GM23338 (cell line): ENCODE measurements at regions not wholly inside any gene's neighbourhood (a gene's known extent, or its start where the extent isn't known, plus 50 kb on each side); places are given as distances from the start of the nearest gene placed in this dataset.

Experiments used
- ATAC-seq: fragments of 200-7000 bp; cut with Tn5 transposase; 3 replicates; pipeline ENCODE4 v1.9.1; 2020
- DNase-seq: peaks from one replicate; pipeline ENCODE4 v3.0.0-alpha.2; 2015; ENCODE audit warnings: low spot score
- H2AFZ ChIP-seq: fragments of 200-600 bp; sonication (generic); 2 replicates; pipeline ENCODE4 v1.8.0; 2016; ENCODE audit warnings: antibody characterized with exemption, mild to moderate bottlenecking, moderate library complexity
- H3F3A ChIP-seq: fragments of 200-600 bp; sonication (generic); replicated peaks from 2 replicates; pipeline ENCODE4 v1.8.0; 2017; ENCODE audit warnings: antibody characterized with exemption, mixed run types, low read depth
- H3K27ac ChIP-seq: fragments of 200-600 bp; sonication (generic); 2 replicates; pipeline ENCODE4 v1.6.1; 2016; ENCODE audit warnings: low read depth
- H3K27me3 ChIP-seq: fragments of 200-600 bp; sonication (generic); 2 replicates; pipeline ENCODE4 v1.8.0; 2016; ENCODE audit warnings: mild to moderate bottlenecking, mixed run types, moderate library complexity; ENCODE audit not compliant: insufficient read depth
- H3K36me3 ChIP-seq: fragments of 200-600 bp; sonication (generic); 2 replicates; pipeline ENCODE4 v1.8.0; 2016; ENCODE audit warnings: mild to moderate bottlenecking; ENCODE audit not compliant: insufficient read depth
- H3K4me1 ChIP-seq: fragments of 200-600 bp; sonication (generic); 2 replicates; pipeline ENCODE4 v1.8.0; 2016; ENCODE audit warnings: mild to moderate bottlenecking, moderate library complexity; ENCODE audit not compliant: insufficient read depth
- H3K4me2 ChIP-seq: fragments of 200-600 bp; sonication (generic); 2 replicates; pipeline ENCODE4 v1.7.1; 2017; ENCODE audit warnings: mixed run types
- H3K4me3 ChIP-seq: fragments of 200-600 bp; sonication (generic); 2 replicates; pipeline ENCODE4 v1.6.1; 2016; ENCODE audit warnings: mixed run types
- H3K79me2 ChIP-seq: fragments of 200-600 bp; sonication (generic); replicated peaks from 2 replicates; pipeline ENCODE4 v1.8.0; 2017; ENCODE audit warnings: mild to moderate bottlenecking; ENCODE audit not compliant: insufficient read depth
- H3K9me2 ChIP-seq: fragments of 200-600 bp; sonication (generic); 2 replicates; pipeline ENCODE4 v1.8.0; 2017; ENCODE audit not compliant: insufficient read depth
- H4K20me1 ChIP-seq: fragments of 200-600 bp; sonication (generic); replicated peaks from 2 replicates; pipeline ENCODE4 v1.8.0; 2017; ENCODE audit warnings: mild to moderate bottlenecking; ENCODE audit not compliant: insufficient read depth
- H3K27ac Mint-ChIP-seq: 2 replicates; pipeline ENCODE4 v1.8.0; 2020; ENCODE audit warnings: inconsistent platforms, mild to moderate bottlenecking, moderate library complexity, mixed read lengths
- H3K27me3 Mint-ChIP-seq: 3 replicates; pipeline ENCODE4 v1.8.0; 2022; ENCODE audit warnings: low read depth, mild to moderate bottlenecking, moderate library complexity, mixed read lengths, inconsistent platforms; ENCODE audit not compliant: insufficient read depth, poor library complexity
- H3K36me3 Mint-ChIP-seq: 3 replicates; pipeline ENCODE4 v1.8.0; 2021; ENCODE audit warnings: low read depth, mild to moderate bottlenecking, inconsistent platforms, moderate library complexity, mixed read lengths
- H3K4me1 Mint-ChIP-seq: 3 replicates; pipeline ENCODE4 v1.8.0; 2020; ENCODE audit warnings: mild to moderate bottlenecking, inconsistent platforms, mixed read lengths
- H3K4me3 Mint-ChIP-seq: 3 replicates; pipeline ENCODE4 v1.8.0; 2021; ENCODE audit warnings: moderate library complexity, mild to moderate bottlenecking, inconsistent platforms, mixed read lengths
- H3K9me3 Mint-ChIP-seq: 3 replicates; pipeline ENCODE4 v1.8.0; 2020; ENCODE audit warnings: moderate library complexity, mild to moderate bottlenecking, inconsistent platforms, mixed read lengths
- CREB1 ChIP-seq: fragments of 250-450 bp; sonication (Bioruptor Pico); IDR thresholded peaks from 2 replicates; pipeline ENCODE4 v1.5.0; 2020; ENCODE audit warnings: low read depth, mild to moderate bottlenecking, moderate library complexity
- CTCF ChIP-seq, 2 experiments: fragments of 200-600 bp in 1 of 2; sonication (generic) in 1 of 2; conservative IDR thresholded peaks; 2 replicates each; pipeline versions ENCODE4 v1.5.1 to v1.6.1; 2016 to 2017; ENCODE audit warnings: antibody characterized with exemption in 2 of 2, low read depth in 2 of 2, mild to moderate bottlenecking in 2 of 2, moderate library complexity in 1 of 2
- ETS1 ChIP-seq: IDR thresholded peaks from 2 replicates; pipeline ENCODE4 v1.6.1; 2016; ENCODE audit warnings: antibody characterized with exemption
- EZH2 ChIP-seq: fragments of 200-600 bp; sonication (generic); IDR thresholded peaks from one replicate; pipeline ENCODE4 v1.8.0; 2017; ENCODE audit warnings: antibody characterized with exemption, mild to moderate bottlenecking, low read depth; ENCODE audit not compliant: unreplicated experiment
- EZH2phosphoT487 ChIP-seq: fragments of 200-600 bp; sonication (generic); IDR thresholded peaks from one replicate; pipeline ENCODE4 v1.8.1; 2018; ENCODE audit warnings: antibody characterized with exemption; ENCODE audit not compliant: unreplicated experiment
- JUNB ChIP-seq: IDR thresholded peaks from one replicate; pipeline ENCODE4 v1.6.1; 2016; ENCODE audit warnings: antibody characterized with exemption; ENCODE audit not compliant: unreplicated experiment
- NANOG ChIP-seq: IDR thresholded peaks from 2 replicates; pipeline ENCODE4 v1.6.1; 2016; ENCODE audit warnings: antibody characterized with exemption, borderline replicate concordance
- POLR2AphosphoS5 ChIP-seq: IDR thresholded peaks from 2 replicates; pipeline ENCODE4 v1.6.1; 2016; ENCODE audit warnings: antibody characterized with exemption, low read depth
- REST ChIP-seq: IDR thresholded peaks from one replicate; pipeline ENCODE4 v1.6.1; 2018; ENCODE audit warnings: antibody characterized with exemption; ENCODE audit not compliant: unreplicated experiment
- STAT1 ChIP-seq: IDR thresholded peaks from one replicate; pipeline ENCODE4 v1.6.1; 2016; ENCODE audit warnings: antibody characterized with exemption; ENCODE audit not compliant: unreplicated experiment
- ZNF114 ChIP-seq: fragments of 250-450 bp; sonication (Bioruptor Pico); IDR thresholded peaks from 2 replicates; pipeline ENCODE4 v1.5.0; 2020; ENCODE audit warnings: mild to moderate bottlenecking, moderate library complexity
- ZNF331 ChIP-seq: fragments of 250-450 bp; sonication (Bioruptor Pico); IDR thresholded peaks from 2 replicates; pipeline ENCODE4 v1.5.0; 2020; ENCODE audit warnings: low read depth, mild to moderate bottlenecking, moderate library complexity
- ZNF462 ChIP-seq: fragments of 250-450 bp; sonication (Bioruptor Pico); IDR thresholded peaks from 2 replicates; pipeline ENCODE4 v1.5.0; 2020; ENCODE audit warnings: mild to moderate bottlenecking, moderate library complexity

GRCh38 chrX:138481649-138482048, 229.9 kb downstream of the FGF13 start:
- no peak for TF ChIP-seq JUNB
- TF ChIP-seq ZNF331 (CRISPR knock-in tag) = no peak
- no peak for TF ChIP-seq CTCF (conservative IDR thresholded peaks at IDR 0.05; ENCODE audit: low read depth in 2 of 2)
- TF ChIP-seq NANOG = no peak
- TF ChIP-seq ZNF462 = no peak
- TF ChIP-seq EZH2phosphoT487 = no peak
- no peak for TF ChIP-seq REST
- no peak for TF ChIP-seq EZH2
- TF ChIP-seq POLR2AphosphoS5 = no peak
- no peak for TF ChIP-seq ZNF114 (CRISPR knock-in tag)
- TF ChIP-seq ETS1 = no peak
- no peak for TF ChIP-seq STAT1
- TF ChIP-seq CREB1 (CRISPR knock-in tag) = no peak
- H3K27me3 ChIP-seq = no peaks in the 10 kb centered on the region
- H2AFZ ChIP-seq = no peak overlapping the region
- H3F3A ChIP-seq = no peaks in the 10 kb centered on the region
- H3K36me3 ChIP-seq = no peaks in the 10 kb centered on the region
- no peaks in the 10 kb centered on the region for H3K4me1 ChIP-seq
- DNase-seq (no peak), ATAC-seq (no peak)
- no peaks in the 10 kb centered on the region for H3K79me2 ChIP-seq
- H3K27ac ChIP-seq = no peak overlapping the region
- H3K4me2 ChIP-seq = no peak overlapping the region
- Mint-ChIP-seq H3K4me1 (peaks cover 16% of the 10 kb centered on the region), H3K9me3 (no peaks in the 10 kb centered on the region; the same call in 1 of the 3 replicates), H3K27me3 (peaks cover 4% of the 10 kb centered on the region), H3K27ac (no peak overlapping the region), H3K4me3 (no peak overlapping the region), H3K36me3 (no peaks in the 10 kb centered on the region)
- no peak overlapping the region for H3K4me3 ChIP-seq
- H3K9me2 ChIP-seq = no peaks in the 10 kb centered on the region
- no peaks in the 10 kb centered on the region for H4K20me1 ChIP-seq
